GM23338 (cell line): ENCODE measurements at regions not wholly inside any gene's neighbourhood (a gene's known extent, or its start where the extent isn't known, plus 50 kb on each side); places are given as distances from the start of the nearest gene placed in this dataset.

ENCODE experiments used
- ATAC-seq: fragments of 200-7000 bp; cut with Tn5 transposase; 3 replicates; pipeline ENCODE4 v1.9.1; 2020
- DNase-seq: peaks from one replicate; pipeline ENCODE4 v3.0.0-alpha.2; 2015; ENCODE audit warnings: low spot score
- H2AFZ ChIP-seq: fragments of 200-600 bp; sonication (generic); 2 replicates; pipeline ENCODE4 v1.8.0; 2016; ENCODE audit warnings: antibody characterized with exemption, mild to moderate bottlenecking, moderate library complexity
- H3F3A ChIP-seq: fragments of 200-600 bp; sonication (generic); replicated peaks from 2 replicates; pipeline ENCODE4 v1.8.0; 2017; ENCODE audit warnings: antibody characterized with exemption, mixed run types, low read depth
- H3K27ac ChIP-seq: fragments of 200-600 bp; sonication (generic); 2 replicates; pipeline ENCODE4 v1.6.1; 2016; ENCODE audit warnings: low read depth
- H3K27me3 ChIP-seq: fragments of 200-600 bp; sonication (generic); 2 replicates; pipeline ENCODE4 v1.8.0; 2016; ENCODE audit warnings: mild to moderate bottlenecking, mixed run types, moderate library complexity; ENCODE audit not compliant: insufficient read depth
- H3K36me3 ChIP-seq: fragments of 200-600 bp; sonication (generic); 2 replicates; pipeline ENCODE4 v1.8.0; 2016; ENCODE audit warnings: mild to moderate bottlenecking; ENCODE audit not compliant: insufficient read depth
- H3K4me1 ChIP-seq: fragments of 200-600 bp; sonication (generic); 2 replicates; pipeline ENCODE4 v1.8.0; 2016; ENCODE audit warnings: mild to moderate bottlenecking, moderate library complexity; ENCODE audit not compliant: insufficient read depth
- H3K4me2 ChIP-seq: fragments of 200-600 bp; sonication (generic); 2 replicates; pipeline ENCODE4 v1.7.1; 2017; ENCODE audit warnings: mixed run types
- H3K4me3 ChIP-seq: fragments of 200-600 bp; sonication (generic); 2 replicates; pipeline ENCODE4 v1.6.1; 2016; ENCODE audit warnings: mixed run types
- H3K79me2 ChIP-seq: fragments of 200-600 bp; sonication (generic); replicated peaks from 2 replicates; pipeline ENCODE4 v1.8.0; 2017; ENCODE audit warnings: mild to moderate bottlenecking; ENCODE audit not compliant: insufficient read depth
- H3K9me2 ChIP-seq: fragments of 200-600 bp; sonication (generic); 2 replicates; pipeline ENCODE4 v1.8.0; 2017; ENCODE audit not compliant: insufficient read depth
- H4K20me1 ChIP-seq: fragments of 200-600 bp; sonication (generic); replicated peaks from 2 replicates; pipeline ENCODE4 v1.8.0; 2017; ENCODE audit warnings: mild to moderate bottlenecking; ENCODE audit not compliant: insufficient read depth
- H3K27ac Mint-ChIP-seq: 2 replicates; pipeline ENCODE4 v1.8.0; 2020; ENCODE audit warnings: inconsistent platforms, mild to moderate bottlenecking, moderate library complexity, mixed read lengths
- H3K27me3 Mint-ChIP-seq: 3 replicates; pipeline ENCODE4 v1.8.0; 2022; ENCODE audit warnings: low read depth, mild to moderate bottlenecking, moderate library complexity, mixed read lengths, inconsistent platforms; ENCODE audit not compliant: insufficient read depth, poor library complexity
- H3K36me3 Mint-ChIP-seq: 3 replicates; pipeline ENCODE4 v1.8.0; 2021; ENCODE audit warnings: low read depth, mild to moderate bottlenecking, inconsistent platforms, moderate library complexity, mixed read lengths
- H3K4me1 Mint-ChIP-seq: 3 replicates; pipeline ENCODE4 v1.8.0; 2020; ENCODE audit warnings: mild to moderate bottlenecking, inconsistent platforms, mixed read lengths
- H3K4me3 Mint-ChIP-seq: 3 replicates; pipeline ENCODE4 v1.8.0; 2021; ENCODE audit warnings: moderate library complexity, mild to moderate bottlenecking, inconsistent platforms, mixed read lengths
- H3K9me3 Mint-ChIP-seq: 3 replicates; pipeline ENCODE4 v1.8.0; 2020; ENCODE audit warnings: moderate library complexity, mild to moderate bottlenecking, inconsistent platforms, mixed read lengths
- CREB1 ChIP-seq: fragments of 250-450 bp; sonication (Bioruptor Pico); IDR thresholded peaks from 2 replicates; pipeline ENCODE4 v1.5.0; 2020; ENCODE audit warnings: low read depth, mild to moderate bottlenecking, moderate library complexity
- EZH2 ChIP-seq: fragments of 200-600 bp; sonication (generic); IDR thresholded peaks from one replicate; pipeline ENCODE4 v1.8.0; 2017; ENCODE audit warnings: antibody characterized with exemption, mild to moderate bottlenecking, low read depth; ENCODE audit not compliant: unreplicated experiment
- EZH2phosphoT487 ChIP-seq: fragments of 200-600 bp; sonication (generic); IDR thresholded peaks from one replicate; pipeline ENCODE4 v1.8.1; 2018; ENCODE audit warnings: antibody characterized with exemption; ENCODE audit not compliant: unreplicated experiment
- JUNB ChIP-seq: IDR thresholded peaks from one replicate; pipeline ENCODE4 v1.6.1; 2016; ENCODE audit warnings: antibody characterized with exemption; ENCODE audit not compliant: unreplicated experiment
- NANOG ChIP-seq: IDR thresholded peaks from 2 replicates; pipeline ENCODE4 v1.6.1; 2016; ENCODE audit warnings: antibody characterized with exemption, borderline replicate concordance
- POLR2AphosphoS5 ChIP-seq: IDR thresholded peaks from 2 replicates; pipeline ENCODE4 v1.6.1; 2016; ENCODE audit warnings: antibody characterized with exemption, low read depth
- REST ChIP-seq: IDR thresholded peaks from one replicate; pipeline ENCODE4 v1.6.1; 2018; ENCODE audit warnings: antibody characterized with exemption; ENCODE audit not compliant: unreplicated experiment
- STAT1 ChIP-seq: IDR thresholded peaks from one replicate; pipeline ENCODE4 v1.6.1; 2016; ENCODE audit warnings: antibody characterized with exemption; ENCODE audit not compliant: unreplicated experiment
- ZNF114 ChIP-seq: fragments of 250-450 bp; sonication (Bioruptor Pico); IDR thresholded peaks from 2 replicates; pipeline ENCODE4 v1.5.0; 2020; ENCODE audit warnings: mild to moderate bottlenecking, moderate library complexity
- ZNF331 ChIP-seq: fragments of 250-450 bp; sonication (Bioruptor Pico); IDR thresholded peaks from 2 replicates; pipeline ENCODE4 v1.5.0; 2020; ENCODE audit warnings: low read depth, mild to moderate bottlenecking, moderate library complexity
- TF ChIP-seq, protein P1 (sequence below): fragments of 250-450 bp; sonication (Bioruptor Pico); IDR thresholded peaks from 2 replicates; pipeline ENCODE4 v1.5.0; 2020; ENCODE audit warnings: mild to moderate bottlenecking, moderate library complexity
- TF ChIP-seq, protein P2 (sequence below): IDR thresholded peaks from 2 replicates; pipeline ENCODE4 v1.6.1; 2016; ENCODE audit warnings: antibody characterized with exemption

DNA sequence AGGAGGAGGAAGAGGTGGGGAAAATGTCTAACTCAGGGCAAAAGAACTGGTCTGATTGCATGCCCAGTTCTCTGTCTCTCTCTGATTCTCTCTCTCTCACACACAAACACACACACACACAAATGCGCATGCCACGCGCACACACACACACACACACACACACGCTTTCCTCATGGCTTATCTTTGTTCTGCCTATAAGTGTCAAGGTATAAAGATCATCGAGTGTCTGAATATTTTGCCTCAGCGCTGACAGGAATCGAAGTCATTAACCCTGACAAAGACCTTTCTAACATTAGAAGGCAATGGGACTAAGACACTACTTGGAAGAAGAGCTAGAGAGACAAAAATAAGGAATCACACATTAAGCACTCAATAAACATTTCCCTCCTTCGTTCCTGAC, 497.1 kb upstream of the KLHL29 start:
- H4K20me1 ChIP-seq, result no peaks in the 10 kb centered on the region
- peaks cover 28% of the 10 kb centered on the region for H3K4me1 ChIP-seq
- no peak overlapping the region for H3K27ac ChIP-seq
- no peak for ATAC-seq
- no peak for DNase-seq
- no peaks in the 10 kb centered on the region; the same call in 1 of the 2 replicates for H3K36me3 ChIP-seq
- Mint-ChIP-seq H3K4me3 (no peak overlapping the region), H3K9me3 (peaks cover 8% of the 10 kb centered on the region), H3K27me3 (peaks cover 2% of the 10 kb centered on the region), H3K27ac (no peak overlapping the region), H3K36me3 (peaks cover 14% of the 10 kb centered on the region), H3K4me1 (peaks cover 35% of the 10 kb centered on the region)
- no peak overlapping the region for H2AFZ ChIP-seq
- no peaks in the 10 kb centered on the region; the same call in 1 of the 2 replicates for H3F3A ChIP-seq
- H3K9me2 ChIP-seq, result peaks cover 26% of the 10 kb centered on the region
- no peaks in the 10 kb centered on the region for H3K27me3 ChIP-seq
- H3K4me3 ChIP-seq, result no peak overlapping the region
- no peaks in the 10 kb centered on the region for H3K79me2 ChIP-seq
- H3K4me2 ChIP-seq, result no peak overlapping the region
- TF ChIP-seq JUNB, result no peak
- TF ChIP-seq NANOG, result no peak
- no peak for TF ChIP-seq EZH2
- TF ChIP-seq STAT1, result no peak

- Histone ChIP-seq H2AFZ (no peak overlapping the region), H3K4me1 (peaks cover 12% of the 10 kb centered on the region), H3K27ac (no peak overlapping the region), H4K20me1 (no peaks in the 10 kb centered on the region), H3K36me3 (no peaks in the 10 kb centered on the region), H3F3A (no peaks in the 10 kb centered on the region), H3K9me2 (peaks cover 26% of the 10 kb centered on the region), H3K4me3 (no peak overlapping the region), H3K27me3 (no peaks in the 10 kb centered on the region), H3K4me2 (no peak overlapping the region), H3K79me2 (no peaks in the 10 kb centered on the region)
- Mint-ChIP-seq H3K4me3 (no peak overlapping the region), H3K27me3 (peaks cover 2% of the 10 kb centered on the region), H3K4me1 (peaks cover 23% of the 10 kb centered on the region), H3K27ac (no peak overlapping the region), H3K9me3 (no peaks in the 10 kb centered on the region), H3K36me3 (peaks cover 3% of the 10 kb centered on the region; the same call in 1 of the 3 replicates)
- no peak for DNase-seq
- no peak for ATAC-seq
- no peak for TF ChIP-seq REST
- TF ChIP-seq, protein P1, sequence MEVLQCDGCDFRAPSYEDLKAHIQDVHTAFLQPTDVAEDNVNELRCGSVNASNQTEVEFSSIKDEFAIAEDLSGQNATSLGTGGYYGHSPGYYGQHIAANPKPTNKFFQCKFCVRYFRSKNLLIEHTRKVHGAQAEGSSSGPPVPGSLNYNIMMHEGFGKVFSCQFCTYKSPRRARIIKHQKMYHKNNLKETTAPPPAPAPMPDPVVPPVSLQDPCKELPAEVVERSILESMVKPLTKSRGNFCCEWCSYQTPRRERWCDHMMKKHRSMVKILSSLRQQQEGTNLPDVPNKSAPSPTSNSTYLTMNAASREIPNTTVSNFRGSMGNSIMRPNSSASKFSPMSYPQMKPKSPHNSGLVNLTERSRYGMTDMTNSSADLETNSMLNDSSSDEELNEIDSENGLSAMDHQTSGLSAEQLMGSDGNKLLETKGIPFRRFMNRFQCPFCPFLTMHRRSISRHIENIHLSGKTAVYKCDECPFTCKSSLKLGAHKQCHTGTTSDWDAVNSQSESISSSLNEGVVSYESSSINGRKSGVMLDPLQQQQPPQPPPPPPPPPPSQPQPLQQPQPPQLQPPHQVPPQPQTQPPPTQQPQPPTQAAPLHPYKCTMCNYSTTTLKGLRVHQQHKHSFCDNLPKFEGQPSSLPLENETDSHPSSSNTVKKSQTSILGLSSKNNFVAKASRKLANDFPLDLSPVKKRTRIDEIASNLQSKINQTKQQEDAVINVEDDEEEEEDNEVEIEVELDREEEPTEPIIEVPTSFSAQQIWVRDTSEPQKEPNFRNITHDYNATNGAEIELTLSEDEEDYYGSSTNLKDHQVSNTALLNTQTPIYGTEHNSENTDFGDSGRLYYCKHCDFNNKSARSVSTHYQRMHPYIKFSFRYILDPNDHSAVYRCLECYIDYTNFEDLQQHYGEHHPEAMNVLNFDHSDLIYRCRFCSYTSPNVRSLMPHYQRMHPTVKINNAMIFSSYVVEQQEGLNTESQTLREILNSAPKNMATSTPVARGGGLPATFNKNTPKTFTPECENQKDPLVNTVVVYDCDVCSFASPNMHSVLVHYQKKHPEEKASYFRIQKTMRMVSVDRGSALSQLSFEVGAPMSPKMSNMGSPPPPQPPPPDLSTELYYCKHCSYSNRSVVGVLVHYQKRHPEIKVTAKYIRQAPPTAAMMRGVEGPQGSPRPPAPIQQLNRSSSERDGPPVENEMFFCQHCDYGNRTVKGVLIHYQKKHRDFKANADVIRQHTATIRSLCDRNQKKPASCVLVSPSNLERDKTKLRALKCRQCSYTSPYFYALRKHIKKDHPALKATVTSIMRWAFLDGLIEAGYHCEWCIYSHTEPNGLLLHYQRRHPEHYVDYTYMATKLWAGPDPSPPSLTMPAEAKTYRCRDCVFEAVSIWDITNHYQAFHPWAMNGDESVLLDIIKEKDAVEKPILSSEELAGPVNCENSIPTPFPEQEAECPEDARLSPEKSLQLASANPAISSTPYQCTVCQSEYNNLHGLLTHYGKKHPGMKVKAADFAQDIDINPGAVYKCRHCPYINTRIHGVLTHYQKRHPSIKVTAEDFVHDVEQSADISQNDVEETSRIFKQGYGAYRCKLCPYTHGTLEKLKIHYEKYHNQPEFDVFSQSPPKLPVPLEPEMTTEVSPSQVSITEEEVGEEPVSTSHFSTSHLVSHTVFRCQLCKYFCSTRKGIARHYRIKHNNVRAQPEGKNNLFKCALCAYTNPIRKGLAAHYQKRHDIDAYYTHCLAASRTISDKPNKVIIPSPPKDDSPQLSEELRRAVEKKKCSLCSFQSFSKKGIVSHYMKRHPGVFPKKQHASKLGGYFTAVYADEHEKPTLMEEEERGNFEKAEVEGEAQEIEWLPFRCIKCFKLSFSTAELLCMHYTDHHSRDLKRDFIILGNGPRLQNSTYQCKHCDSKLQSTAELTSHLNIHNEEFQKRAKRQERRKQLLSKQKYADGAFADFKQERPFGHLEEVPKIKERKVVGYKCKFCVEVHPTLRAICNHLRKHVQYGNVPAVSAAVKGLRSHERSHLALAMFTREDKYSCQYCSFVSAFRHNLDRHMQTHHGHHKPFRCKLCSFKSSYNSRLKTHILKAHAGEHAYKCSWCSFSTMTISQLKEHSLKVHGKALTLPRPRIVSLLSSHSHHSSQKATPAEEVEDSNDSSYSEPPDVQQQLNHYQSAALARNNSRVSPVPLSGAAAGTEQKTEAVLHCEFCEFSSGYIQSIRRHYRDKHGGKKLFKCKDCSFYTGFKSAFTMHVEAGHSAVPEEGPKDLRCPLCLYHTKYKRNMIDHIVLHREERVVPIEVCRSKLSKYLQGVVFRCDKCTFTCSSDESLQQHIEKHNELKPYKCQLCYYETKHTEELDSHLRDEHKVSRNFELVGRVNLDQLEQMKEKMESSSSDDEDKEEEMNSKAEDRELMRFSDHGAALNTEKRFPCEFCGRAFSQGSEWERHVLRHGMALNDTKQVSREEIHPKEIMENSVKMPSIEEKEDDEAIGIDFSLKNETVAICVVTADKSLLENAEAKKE (CRISPR knock-in tag), result no peak
- TF ChIP-seq CREB1 (CRISPR knock-in tag), result no peak
- no peak for TF ChIP-seq NANOG
- TF ChIP-seq, protein P2, sequence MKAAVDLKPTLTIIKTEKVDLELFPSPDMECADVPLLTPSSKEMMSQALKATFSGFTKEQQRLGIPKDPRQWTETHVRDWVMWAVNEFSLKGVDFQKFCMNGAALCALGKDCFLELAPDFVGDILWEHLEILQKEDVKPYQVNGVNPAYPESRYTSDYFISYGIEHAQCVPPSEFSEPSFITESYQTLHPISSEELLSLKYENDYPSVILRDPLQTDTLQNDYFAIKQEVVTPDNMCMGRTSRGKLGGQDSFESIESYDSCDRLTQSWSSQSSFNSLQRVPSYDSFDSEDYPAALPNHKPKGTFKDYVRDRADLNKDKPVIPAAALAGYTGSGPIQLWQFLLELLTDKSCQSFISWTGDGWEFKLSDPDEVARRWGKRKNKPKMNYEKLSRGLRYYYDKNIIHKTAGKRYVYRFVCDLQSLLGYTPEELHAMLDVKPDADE, result no peak
- TF ChIP-seq ZNF331 (CRISPR knock-in tag), result no peak
- no peak for TF ChIP-seq JUNB
- no peak for TF ChIP-seq ZNF114 (CRISPR knock-in tag)
- TF ChIP-seq POLR2AphosphoS5, result no peak
- no peak for TF ChIP-seq STAT1
- TF ChIP-seq EZH2, result no peak
- no peak for TF ChIP-seq EZH2phosphoT487
Observed at GRCh38 chr2:22890132-22890531, 494.8 kb upstream of the KLHL29 start.
